Fibroblast of pulmonary artery (primary cell): ENCODE measurements at regions not wholly inside any gene's neighbourhood (a gene's known extent, or its start where the extent isn't known, plus 50 kb on each side); places are given as distances from the start of the nearest gene placed in this dataset.

Source experiments
- DNase-seq: peaks from one replicate; pipeline ENCODE4 v3.0.0-alpha.2; 2010; ENCODE audit warnings: low read depth
- H3K4me3 ChIP-seq: replicated peaks from 2 replicates; pipeline ENCODE4 v1.5.1; 2011; ENCODE audit warnings: low read depth, mild to moderate bottlenecking, control low read depth, low read length, moderate library complexity
- CTCF ChIP-seq: IDR thresholded peaks from 2 replicates; pipeline ENCODE4 v1.5.1; 2011; ENCODE audit warnings: mild to moderate bottlenecking, control low read depth, low read length, inconsistent platforms; ENCODE audit errors: missing control alignments

DNA sequence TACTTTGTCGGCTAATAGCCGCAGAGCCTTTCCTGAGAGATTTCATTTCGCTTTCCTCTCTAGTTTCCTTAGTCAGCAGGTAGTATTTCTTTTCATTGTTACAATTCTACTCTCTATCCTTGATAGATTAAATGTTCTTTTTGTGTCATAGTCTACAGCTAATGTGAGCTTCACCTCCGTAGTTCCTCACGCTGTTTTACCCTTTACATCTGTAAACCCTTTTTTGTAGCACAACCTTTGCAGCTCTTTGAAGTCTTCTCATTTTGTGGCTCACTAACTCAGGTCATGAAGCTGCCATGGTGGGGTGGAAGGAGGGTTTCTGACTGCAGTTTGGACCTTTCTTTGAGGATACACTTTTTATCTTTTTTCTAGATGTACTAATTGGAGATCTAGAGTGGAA, 1008.8 kb upstream of the PABPC4L start:
- no peak overlapping the region for H3K4me3 ChIP-seq
- no peak for TF ChIP-seq CTCF
- DNase-seq = no peak

GRCh38 chr4:135207531-135207930, 1005.9 kb upstream of the PABPC4L start:
- no peak for TF ChIP-seq CTCF
- peak; percentile 5 for DNase-seq
- H3K4me3 ChIP-seq = no peak overlapping the region

GRCh38 chr4:135204311-135204710, 1002.7 kb upstream of the PABPC4L start:
- no peak for DNase-seq
- H3K4me3 ChIP-seq = no peak overlapping the region
- TF ChIP-seq CTCF = no peak

DNA sequence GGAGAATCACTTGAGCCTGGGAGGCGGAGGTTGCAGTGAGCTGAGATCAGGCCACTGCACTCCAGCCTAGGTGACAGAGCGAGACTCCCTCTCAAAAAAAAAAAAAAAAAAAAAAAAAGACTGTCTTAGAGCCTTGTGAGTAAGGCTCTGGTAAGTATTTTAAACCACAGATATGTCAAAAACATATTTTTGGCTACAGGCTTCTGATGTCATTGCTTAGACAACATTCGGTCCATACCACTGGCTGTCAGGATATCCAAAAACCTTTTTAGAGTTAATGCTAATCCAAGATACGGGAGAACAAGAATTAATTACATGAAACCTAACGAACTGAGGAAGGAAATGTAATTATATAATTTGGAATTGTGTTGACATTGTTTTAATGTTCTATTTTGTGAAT, 999.5 kb upstream of the PABPC4L start:
- DNase-seq = no peak
- no peak overlapping the region for H3K4me3 ChIP-seq
- no peak for TF ChIP-seq CTCF

DNA sequence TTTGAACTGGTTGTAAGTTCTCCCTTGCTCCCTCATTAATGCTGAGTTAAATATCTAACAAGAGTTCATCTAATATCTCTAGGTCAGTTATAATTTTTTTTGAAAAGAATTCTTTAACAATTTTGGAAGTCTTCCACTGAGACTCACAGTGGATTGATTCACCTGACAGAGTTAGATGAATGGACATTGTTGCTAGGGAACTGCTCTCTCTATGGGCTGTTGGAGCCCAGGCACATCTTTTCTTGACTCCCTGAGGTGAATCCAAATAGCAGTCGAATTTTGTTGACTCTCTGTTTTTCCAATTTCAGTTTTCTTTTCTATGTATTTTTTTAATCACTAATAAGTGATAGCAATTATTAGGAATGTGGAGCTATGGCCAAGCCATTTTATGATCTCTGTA, 996.1 kb upstream of the PABPC4L start:
- TF ChIP-seq CTCF = no peak
- DNase-seq = no peak

DNA sequence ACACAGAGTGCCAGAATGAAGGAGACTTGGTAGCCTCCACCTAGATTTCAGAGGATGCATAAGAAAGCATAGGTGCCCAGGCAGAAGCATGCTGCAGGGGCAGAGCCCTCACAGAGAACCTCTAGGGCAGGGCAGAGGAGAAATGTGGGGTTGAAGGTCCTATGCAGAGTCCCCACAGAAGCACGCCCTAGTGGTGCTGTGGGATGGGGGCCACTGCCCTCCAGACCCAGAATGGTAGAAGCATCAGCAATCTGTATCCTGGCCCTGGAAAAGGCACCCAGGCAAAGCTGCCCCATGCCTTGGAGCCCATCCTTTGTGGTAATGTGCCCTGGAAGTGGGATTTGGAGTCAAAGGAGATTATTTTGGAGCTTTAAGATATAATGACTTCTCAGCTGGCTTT, 992.9 kb upstream of the PABPC4L start:
- DNase-seq = no peak
- TF ChIP-seq CTCF = no peak
- no peak overlapping the region for H3K4me3 ChIP-seq

More for the DNA sequence above, 996.1 kb upstream of the PABPC4L start:
- H3K4me3 ChIP-seq = no peak overlapping the region

- no peak for TF ChIP-seq CTCF
- no peak overlapping the region for H3K4me3 ChIP-seq
- DNase-seq = peak; percentile 4
Measured at GRCh38 chr4:135192751-135193535, 991.4 kb upstream of the PABPC4L start.
